HCT116 (cell line): ENCODE measurements at regions not wholly inside any gene's neighbourhood (a gene's known extent, or its start where the extent isn't known, plus 50 kb on each side); places are given as distances from the start of the nearest gene placed in this dataset.

Source experiments
- CEBPB ChIP-seq: IDR thresholded peaks from 2 replicates; pipeline ENCODE4 v1.6.1; 2012; ENCODE audit warnings: low read depth
- CTCF ChIP-seq, 3 experiments: fragments of 200-600 bp in 1 of 3; sonication (generic) in 1 of 3; IDR thresholded peaks in 2 of 3; conservative IDR thresholded peaks in 1 of 3; 2 replicates each; pipeline ENCODE4 v1.5.1; 2012 to 2017; ENCODE audit warnings: low read depth in 2 of 3, low read length in 2 of 3, antibody characterized with exemption in 1 of 3, borderline replicate concordance in 1 of 3, control low read depth in 1 of 3, mild to moderate bottlenecking in 1 of 3, mixed read lengths in 1 of 3, mixed run types in 1 of 3, moderate library complexity in 1 of 3; ENCODE audit not compliant: insufficient read depth in 1 of 3
- EGR1 ChIP-seq: IDR thresholded peaks from 2 replicates; pipeline ENCODE4 v1.6.1; 2012; ENCODE audit warnings: low read depth
- EZH2 ChIP-seq: fragments of 200-600 bp; sonication (generic); IDR thresholded peaks from 2 replicates; pipeline ENCODE4 v1.6.1; 2017; ENCODE audit warnings: antibody characterized with exemption, mixed run types
- EZH2phosphoT487 ChIP-seq: fragments of 200-600 bp; IDR thresholded peaks from 2 replicates; pipeline ENCODE4 v1.6.1; 2018; ENCODE audit warnings: antibody characterized with exemption, borderline replicate concordance
- MAX ChIP-seq: IDR thresholded peaks from 2 replicates; pipeline ENCODE4 v1.6.1; 2012
- POLR2A ChIP-seq: IDR thresholded peaks from 2 replicates; pipeline ENCODE4 v1.7.0; 2011; ENCODE audit warnings: borderline replicate concordance; ENCODE audit not compliant: insufficient read depth, insufficient read length; ENCODE audit errors: extremely low read depth
- RAD21 ChIP-seq: IDR thresholded peaks from 2 replicates; pipeline ENCODE4 v1.6.1; 2012; ENCODE audit warnings: low read depth, mild to moderate bottlenecking
- SIN3A ChIP-seq: IDR thresholded peaks from 2 replicates; pipeline ENCODE4 v1.6.1; 2012; ENCODE audit warnings: low read depth
- TCF7L2 ChIP-seq: IDR thresholded peaks from 2 replicates; pipeline ENCODE4 v1.7.0; 2011; ENCODE audit warnings: borderline replicate concordance, inconsistent platforms; ENCODE audit not compliant: insufficient read depth, insufficient read length; ENCODE audit errors: extremely low read depth

- TF ChIP-seq RAD21 (no peak), POLR2A (no peak), CTCF (IDR thresholded peaks at IDR 0.05 in 2 of 3, conservative IDR thresholded peaks at IDR 0.05 in 1 of 3; ENCODE audit: borderline replicate concordance in 1 of 3, insufficient read depth in 1 of 3, low read depth in 2 of 3, low read length in 2 of 3) (no peak), EZH2phosphoT487 (no peak), MAX (no peak), CEBPB (no peak), EGR1 (no peak), SIN3A (no peak), EZH2 (no peak), TCF7L2 (no peak)
These were observed 295.3 kb upstream of the KLF6 start for GRCh38 chr10:4080225-4080805.
